CD14-positive monocyte (primary cell): ENCODE measurements at regions not wholly inside any gene's neighbourhood (a gene's known extent, or its start where the extent isn't known, plus 50 kb on each side); places are given as distances from the start of the nearest gene placed in this dataset.

Experiments used
- DNase-seq, 3 donors: peaks; one replicate each; pipeline ENCODE4 v3.0.0-alpha.2; 2011 to 2022
- H2AFZ ChIP-seq: 2 replicates; pipeline ENCODE4 v1.6.0; 2012; ENCODE audit warnings: mild to moderate bottlenecking, low read depth, low read length, inconsistent platforms; ENCODE audit not compliant: insufficient read depth, poor library complexity, severe bottlenecking
- H3K27ac ChIP-seq, 2 donors: 1 replicate in 1 of 2; 2 replicates in 1 of 2; pipeline ENCODE4 v1.5.1; 2012 to 2013; ENCODE audit warnings: low read length in 2 of 2, control low read depth in 1 of 2, inconsistent platforms in 1 of 2, low read depth in 1 of 2, mild to moderate bottlenecking in 1 of 2
- H3K27me3 ChIP-seq, 2 donors: one replicate each; pipeline versions ENCODE4 v1.6.0 to v1.6.1; 2011 to 2013; ENCODE audit warnings: low read length in 2 of 2; ENCODE audit not compliant: control insufficient read depth in 2 of 2, insufficient read depth in 2 of 2
- H3K36me3 ChIP-seq, 2 donors: replicated peaks in 1 of 2; 1 replicate in 1 of 2; 2 replicates in 1 of 2; pipeline versions ENCODE4 v1.5.1 to v1.6.1; 2012 to 2013; ENCODE audit warnings: low read length in 2 of 2, control low read depth in 1 of 2, inconsistent platforms in 1 of 2, mild to moderate bottlenecking in 1 of 2; ENCODE audit not compliant: insufficient read depth in 2 of 2, control insufficient read depth in 1 of 2
- H3K4me1 ChIP-seq, 2 donors: 1 replicate in 1 of 2; 2 replicates in 1 of 2; pipeline versions ENCODE4 v1.5.1 to v1.6.1; 2012 to 2013; ENCODE audit warnings: low read length in 2 of 2, control low read depth in 1 of 2, inconsistent platforms in 1 of 2, mild to moderate bottlenecking in 1 of 2, moderate library complexity in 1 of 2; ENCODE audit not compliant: insufficient read depth in 2 of 2, control insufficient read depth in 1 of 2
- H3K4me2 ChIP-seq: replicated peaks from 2 replicates; pipeline ENCODE3; 2012; ENCODE audit warnings: low read length, moderate library complexity, mild to moderate bottlenecking; ENCODE audit not compliant: poor library complexity, severe bottlenecking; ENCODE audit errors: extremely low read depth
- H3K4me3 ChIP-seq, 3 experiments: fragments of 200-600 bp in 1 of 3; sonication (generic) in 1 of 3; replicated peaks in 1 of 3; 1 replicate in 2 of 3; 2 replicates in 1 of 3; pipeline ENCODE4 v1.5.1; 2011 to 2013; ENCODE audit warnings: low read length in 3 of 3, mild to moderate bottlenecking in 3 of 3, control low read depth in 2 of 3, low read depth in 2 of 3, inconsistent platforms in 1 of 3, moderate library complexity in 1 of 3
- H3K79me2 ChIP-seq: 2 replicates; pipeline ENCODE4 v1.6.0; 2012; ENCODE audit warnings: mild to moderate bottlenecking, control low read depth, inconsistent platforms, low read length, moderate library complexity; ENCODE audit not compliant: insufficient read depth
- H3K9ac ChIP-seq: 2 replicates; pipeline ENCODE4 v1.6.0; 2017; ENCODE audit warnings: low read length, mild to moderate bottlenecking; ENCODE audit not compliant: insufficient read depth, poor library complexity, severe bottlenecking
- H3K9me3 ChIP-seq, 2 donors: replicated peaks in 1 of 2; 1 replicate in 1 of 2; 2 replicates in 1 of 2; pipeline versions ENCODE4 v1.5.1 to v1.6.1; 2012 to 2013; ENCODE audit warnings: low read length in 2 of 2, control low read depth in 1 of 2; ENCODE audit not compliant: control insufficient read depth in 1 of 2, insufficient read depth in 1 of 2
- H4K20me1 ChIP-seq: 2 replicates; pipeline ENCODE4 v1.6.0; 2012; ENCODE audit warnings: mild to moderate bottlenecking, low read length, control low read depth, moderate library complexity; ENCODE audit not compliant: insufficient read depth
- H3K27ac Mint-ChIP-seq, 7 donors: one replicate each; pipeline ENCODE4 v1.8.0; 2020; ENCODE audit warnings: mild to moderate bottlenecking in 7 of 7, mixed read lengths in 7 of 7, moderate library complexity in 6 of 7, inconsistent platforms in 2 of 7
- H3K27me3 Mint-ChIP-seq, 3 donors: one replicate each; pipeline ENCODE4 v1.8.0; 2021 to 2022; ENCODE audit warnings: low read depth in 3 of 3, mild to moderate bottlenecking in 3 of 3, mixed read lengths in 3 of 3, moderate library complexity in 3 of 3, inconsistent platforms in 1 of 3
- H3K36me3 Mint-ChIP-seq, 2 donors: one replicate each; pipeline ENCODE4 v1.8.0; 2020; ENCODE audit warnings: mixed read lengths in 2 of 2, inconsistent platforms in 1 of 2, mild to moderate bottlenecking in 1 of 2
- H3K4me1 Mint-ChIP-seq: one replicate; pipeline ENCODE4 v1.8.0; 2020; ENCODE audit warnings: mild to moderate bottlenecking, mixed read lengths
- H3K4me3 Mint-ChIP-seq, 2 donors: one replicate each; pipeline ENCODE4 v1.8.0; 2020; ENCODE audit warnings: mild to moderate bottlenecking in 2 of 2, mixed read lengths in 2 of 2, moderate library complexity in 1 of 2
- H3K9me3 Mint-ChIP-seq, 7 donors: one replicate each; pipeline ENCODE4 v1.8.0; 2020 to 2022; ENCODE audit warnings: mixed read lengths in 7 of 7, mild to moderate bottlenecking in 6 of 7, moderate library complexity in 6 of 7, inconsistent platforms in 2 of 7
- WGBS: methylation state at CpG from one replicate; pipeline ENCODE4 v1.1.5; 2013; ENCODE audit warnings: missing lambda C conversion rate; ENCODE audit not compliant: insufficient coverage; 5-methylcytosine and 5-hydroxymethylcytosine counted together
- intact Hi-C, 2 donors: fragments of 100-400 bp; cut with micrococcal nuclease; formaldehyde crosslinking; loops; one replicate each; pipeline versions ENCODE4 v1.15.0 to v1.15.1; 2023
- TF ChIP-seq, protein P1 (sequence below): fragments of 200-600 bp; IDR thresholded peaks from one replicate; pipeline ENCODE4 v1.8.0; 2022; ENCODE audit warnings: antibody characterized with exemption, mild to moderate bottlenecking

DNA sequence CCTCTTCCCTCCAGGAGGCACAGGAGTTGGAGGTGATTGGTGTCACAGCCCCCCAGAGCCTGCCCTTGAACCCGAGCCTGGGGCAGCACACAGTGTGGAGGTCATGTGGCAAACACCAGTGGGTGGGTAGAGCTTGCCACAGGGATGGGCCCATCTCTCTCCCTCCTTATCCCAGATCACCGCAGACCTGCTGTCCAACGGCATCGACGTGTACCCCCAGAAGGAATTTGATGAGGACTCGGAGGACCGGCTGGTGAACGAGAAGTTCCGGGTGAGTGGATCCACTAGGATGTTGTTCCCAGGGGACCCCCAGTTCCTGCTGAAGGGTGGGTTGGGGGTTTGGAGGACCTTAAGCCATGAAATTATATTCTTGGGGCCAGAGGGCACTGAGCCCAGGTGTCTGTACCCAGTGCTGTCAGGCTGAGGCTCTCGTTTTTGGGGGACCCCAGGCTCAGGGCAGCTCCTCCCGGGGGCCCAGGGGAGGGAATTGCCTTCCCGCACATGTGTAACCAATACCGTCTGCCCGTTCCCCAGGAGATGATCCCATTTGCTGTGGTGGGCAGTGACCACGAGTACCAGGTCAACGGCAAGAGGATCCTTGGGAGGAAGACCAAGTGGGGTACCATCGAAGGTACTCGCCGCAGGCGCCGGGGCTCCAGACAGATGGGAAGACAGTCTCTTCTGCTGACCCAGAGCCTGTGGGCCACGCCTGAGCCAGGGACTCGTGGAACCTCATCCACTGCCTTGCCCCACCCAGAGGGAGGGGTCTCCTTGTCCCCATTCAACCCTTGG is 351.9 kb downstream of the SEC14L1 start:
- Histone ChIP-seq H3K4me2 (no peak overlapping the region), H3K79me2 (no peaks in the 10 kb centered on the region), H3K36me3 (peaks cover 86 to 91% of the 10 kb centered on the region in 2 donors), H4K20me1 (peaks cover 72% of the 10 kb centered on the region), H2AFZ (no peak overlapping the region), H3K27ac (peak overlapping the region; percentile 52 to 70), H3K9ac (no peak overlapping the region), H3K9me3 (no peaks in the 10 kb centered on the region), H3K4me3 (no peak overlapping the region), H3K4me1 (peaks cover 29 to 35% of the 10 kb centered on the region in 2 donors), H3K27me3 (no peaks in the 10 kb centered on the region)
- Mint-ChIP-seq H3K27me3 (no peaks in the 10 kb centered on the region), H3K4me1 (peaks cover 33% of the 10 kb centered on the region), H3K36me3 (peaks cover 57 to 97% of the 10 kb centered on the region in 2 donors), H3K4me3 (no peak overlapping the region), H3K27ac (peak overlapping the region; percentile 37 to 87 (median 78)), H3K9me3 (peaks cover 0 to 3% (median 0%) of the 10 kb centered on the region in 7 donors)
- TF ChIP-seq, protein P1, sequence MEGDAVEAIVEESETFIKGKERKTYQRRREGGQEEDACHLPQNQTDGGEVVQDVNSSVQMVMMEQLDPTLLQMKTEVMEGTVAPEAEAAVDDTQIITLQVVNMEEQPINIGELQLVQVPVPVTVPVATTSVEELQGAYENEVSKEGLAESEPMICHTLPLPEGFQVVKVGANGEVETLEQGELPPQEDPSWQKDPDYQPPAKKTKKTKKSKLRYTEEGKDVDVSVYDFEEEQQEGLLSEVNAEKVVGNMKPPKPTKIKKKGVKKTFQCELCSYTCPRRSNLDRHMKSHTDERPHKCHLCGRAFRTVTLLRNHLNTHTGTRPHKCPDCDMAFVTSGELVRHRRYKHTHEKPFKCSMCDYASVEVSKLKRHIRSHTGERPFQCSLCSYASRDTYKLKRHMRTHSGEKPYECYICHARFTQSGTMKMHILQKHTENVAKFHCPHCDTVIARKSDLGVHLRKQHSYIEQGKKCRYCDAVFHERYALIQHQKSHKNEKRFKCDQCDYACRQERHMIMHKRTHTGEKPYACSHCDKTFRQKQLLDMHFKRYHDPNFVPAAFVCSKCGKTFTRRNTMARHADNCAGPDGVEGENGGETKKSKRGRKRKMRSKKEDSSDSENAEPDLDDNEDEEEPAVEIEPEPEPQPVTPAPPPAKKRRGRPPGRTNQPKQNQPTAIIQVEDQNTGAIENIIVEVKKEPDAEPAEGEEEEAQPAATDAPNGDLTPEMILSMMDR: no peak
- 91% methylated on average over 11 of the region's 23 CpGs for WGBS
- intact Hi-C loops: loop anchor here in 1 of 2 donors (2.0 to 5.0 kb wide), 3 partner anchors 60 to 162 kb away; no protein-coding TSS in a partner anchor
- no peak for DNase-seq

DNA sequence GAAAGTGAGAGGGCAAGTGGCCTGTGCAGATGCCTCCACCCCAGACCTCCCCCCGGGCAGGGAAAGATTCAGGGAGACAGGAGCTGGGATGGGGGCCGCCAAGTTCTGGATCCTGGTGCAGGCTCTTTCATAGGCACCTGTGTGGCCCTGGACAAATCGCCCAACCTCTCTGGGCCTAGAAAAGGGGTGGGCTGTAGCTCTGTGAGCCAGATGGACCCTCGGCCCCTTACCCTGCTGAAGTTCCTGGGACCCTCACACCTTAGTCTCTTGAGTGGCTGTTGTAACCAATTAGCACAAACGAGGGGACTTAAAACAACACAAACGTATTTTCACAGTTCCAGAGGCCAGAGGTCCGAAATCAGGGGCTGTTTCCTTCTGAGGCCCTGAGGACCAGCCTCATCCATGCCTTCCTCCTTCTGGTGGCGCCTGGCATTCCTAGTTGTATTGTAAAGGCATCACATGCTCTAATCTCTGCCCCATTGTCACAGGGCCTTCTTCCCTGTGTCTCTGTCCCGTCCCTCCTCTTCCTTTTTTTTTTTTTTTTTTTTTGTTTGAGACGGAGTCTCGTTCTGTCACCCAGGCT is 352.6 kb downstream of the SEC14L1 start:
- 77% methylated on average over 5 of the region's 11 CpGs for WGBS

More for the DNA sequence above, 352.6 kb downstream of the SEC14L1 start:
- Mint-ChIP-seq H3K9me3 (peaks cover 0 to 3% (median 0%) of the 10 kb centered on the region in 7 donors), H3K27ac (peak overlapping the region; percentile 58 to 87 (median 82)), H3K27me3 (no peaks in the 10 kb centered on the region), H3K36me3 (peaks cover 52 to 95% of the 10 kb centered on the region in 2 donors), H3K4me3 (peak overlapping the region in 1 of 2 donors; percentile 9), H3K4me1 (peaks cover 33% of the 10 kb centered on the region)
- no peak overlapping the region for H3K4me2 ChIP-seq
- no peaks in the 10 kb centered on the region for H3K27me3 ChIP-seq
- H3K27ac ChIP-seq: peak overlapping the region; percentile 52 to 70
- peaks cover 29 to 35% of the 10 kb centered on the region in 2 donors for H3K4me1 ChIP-seq
- intact Hi-C loops: loop anchor here in 1 of 2 donors (2.0 to 5.0 kb wide), 3 partner anchors 61 to 163 kb away; no protein-coding TSS in a partner anchor
- no peaks in the 10 kb centered on the region for H3K9me3 ChIP-seq
- TF ChIP-seq, protein P1: no peak
- H3K9ac ChIP-seq: no peak overlapping the region
- H2AFZ ChIP-seq: no peak overlapping the region
- no peaks in the 10 kb centered on the region for H3K79me2 ChIP-seq
- H3K36me3 ChIP-seq: peaks cover 84 to 91% of the 10 kb centered on the region in 2 donors
- peak; percentile 28 to 55 (median 54) for DNase-seq
- H4K20me1 ChIP-seq: peaks cover 70% of the 10 kb centered on the region
- no peak overlapping the region for H3K4me3 ChIP-seq
